Head of caudate nucleus (tissue), 42 donors: ENCODE measurements at regions not wholly inside any gene's neighbourhood (a gene's known extent, or its start where the extent isn't known, plus 50 kb on each side); places are given as distances from the start of the nearest gene placed in this dataset.

ENCODE experiments used
- DNase-seq, 42 donors: peaks; one replicate each; pipeline versions ENCODE4 v3.0.0 to v3.0.0-alpha.2; 2020 to 2021; ENCODE audit warnings: mixed read lengths in 7 of 42
- intact Hi-C: fragments of 100-400 bp; cut with DNase I; formaldehyde crosslinking; loops from one replicate; pipeline ENCODE4 v1.15.0; 2022

- intact Hi-C loops: no loop called here
- no peak for DNase-seq
Measured at GRCh38 chr10:8216893-8217292, 162.4 kb downstream of the GATA3 start.

DNA sequence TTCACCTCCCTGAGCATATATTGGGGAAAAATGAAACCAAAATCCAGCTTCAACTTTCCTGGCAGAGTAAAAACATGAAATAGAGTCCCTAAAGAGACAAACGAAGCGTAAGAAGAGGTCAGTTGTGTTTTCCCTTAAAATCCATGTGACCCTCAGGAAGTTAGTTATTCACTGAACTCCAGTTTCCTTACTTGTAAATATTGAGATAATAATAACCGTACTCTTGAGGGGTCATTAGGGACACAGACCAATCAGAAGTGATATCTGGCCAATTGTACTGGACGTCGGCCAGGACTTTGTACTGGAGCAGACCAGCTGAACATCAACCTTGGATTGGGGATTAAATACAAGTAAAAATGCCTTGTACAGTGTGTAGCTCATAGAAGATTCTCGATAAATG, 167.0 kb downstream of the GATA3 start:
- no peak for DNase-seq
- intact Hi-C loops: no loop called here

GRCh38 chr10:8224591-8224990, 170.1 kb downstream of the GATA3 start:
- no peak for DNase-seq
- intact Hi-C loops: no loop called here

DNA sequence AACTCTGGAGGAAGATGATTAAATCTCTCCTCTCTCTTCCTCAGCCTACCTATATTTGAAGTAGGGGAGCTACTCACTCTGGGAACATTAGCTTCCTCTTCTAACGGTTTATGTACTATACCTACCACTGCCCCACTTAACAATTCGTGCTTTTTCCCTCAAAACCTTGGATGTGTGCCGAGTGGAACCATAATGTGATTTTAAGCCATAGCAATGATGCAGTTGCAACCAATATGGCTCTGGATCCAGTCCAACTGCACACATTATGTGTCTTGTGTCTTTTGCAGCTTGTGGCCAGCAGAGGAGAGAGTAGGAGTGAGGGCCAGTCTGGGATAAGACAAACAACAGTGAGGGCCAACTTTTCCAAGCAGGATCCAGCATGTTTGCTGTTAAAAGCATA, 170.7 kb downstream of the GATA3 start:
- intact Hi-C loops: no loop called here
- DNase-seq: no peak

GRCh38 chr10:8227246-8227645, 172.8 kb downstream of the GATA3 start:
- intact Hi-C loops: no loop called here
- no peak for DNase-seq

GRCh38 chr10:8229153-8229552, 174.7 kb downstream of the GATA3 start:
- no peak for DNase-seq
- intact Hi-C loops: no loop called here

GRCh38 chr10:8230902-8231301, 176.4 kb downstream of the GATA3 start:
- intact Hi-C loops: no loop called here
- DNase-seq: no peak

DNA sequence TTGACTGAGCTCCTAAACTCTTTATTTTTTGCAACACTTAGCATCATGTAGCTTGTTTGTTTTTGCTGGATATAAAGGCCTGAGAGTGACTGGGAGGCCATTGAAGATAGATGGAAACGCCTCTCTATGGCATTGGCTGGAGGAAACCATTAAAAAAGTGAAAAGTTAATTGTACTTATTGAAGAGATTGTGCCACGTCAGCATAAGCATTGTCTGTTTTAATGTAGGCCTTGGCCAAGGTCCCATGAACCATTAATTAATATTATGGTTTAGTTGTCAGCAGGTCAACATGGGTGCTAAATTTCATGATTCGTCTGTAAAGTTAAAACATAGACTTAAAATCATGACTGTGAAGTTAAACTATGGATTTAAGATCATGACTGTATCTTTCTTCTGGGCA, 178.6 kb downstream of the GATA3 start:
- DNase-seq: no peak
- intact Hi-C loops: no loop called here

DNA sequence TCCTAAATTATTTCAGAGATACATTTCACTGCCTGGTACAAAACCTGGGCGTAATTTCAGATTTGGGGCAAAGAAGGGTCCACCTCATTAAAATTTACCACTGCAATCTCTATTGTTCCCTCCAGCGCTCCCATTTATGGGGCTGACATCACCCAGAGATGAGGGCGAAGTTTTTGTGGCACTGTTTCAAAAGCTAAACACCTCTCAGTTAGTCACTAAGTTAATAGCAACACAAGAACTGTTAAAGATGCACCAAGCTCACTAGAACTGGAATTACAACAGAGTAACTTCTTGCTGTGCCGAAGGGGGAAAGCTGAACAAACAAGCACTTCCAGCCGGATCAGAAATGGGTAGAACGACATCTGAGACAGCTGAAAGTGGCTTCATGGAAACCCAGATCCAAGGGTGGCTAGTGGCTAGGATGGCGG, 179.4 kb downstream of the GATA3 start:
- intact Hi-C loops: no loop called here
- no peak for DNase-seq

- intact Hi-C loops: no loop called here
- DNase-seq: no peak
Measured at GRCh38 chr10:8235253-8236027, 181.0 kb downstream of the GATA3 start.

GRCh38 chr10:8238986-8239385, 184.5 kb downstream of the GATA3 start:
- intact Hi-C loops: no loop called here
- DNase-seq: no peak

DNA sequence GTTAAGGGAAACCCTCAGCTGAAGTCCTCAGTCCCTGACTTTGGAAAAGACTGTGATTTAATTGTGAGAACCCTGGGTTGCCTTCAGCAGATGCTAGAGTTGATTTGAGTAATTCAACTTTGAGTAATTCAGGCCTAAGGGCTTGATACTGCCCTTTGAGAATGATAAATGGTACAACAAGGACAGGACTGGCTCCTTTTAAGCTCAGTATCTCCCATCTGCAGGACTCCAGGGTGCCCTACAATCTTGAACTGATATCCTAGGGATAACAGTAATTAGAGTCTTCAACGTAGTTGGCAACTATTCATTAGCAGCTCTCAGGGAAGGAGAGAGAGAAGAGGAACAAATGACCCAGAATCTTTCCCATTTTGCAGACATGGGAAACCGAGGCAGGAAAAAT, 186.4 kb downstream of the GATA3 start:
- intact Hi-C loops: no loop called here

GRCh38 chr10:8242295-8242872, 187.9 kb downstream of the GATA3 start:
- DNase-seq: no peak
- intact Hi-C loops: no loop called here

More for the DNA sequence above, 186.4 kb downstream of the GATA3 start:
- no peak for DNase-seq

- intact Hi-C loops: no loop called here
- DNase-seq: no peak
Measured at GRCh38 chr10:8245131-8245813, 190.8 kb downstream of the GATA3 start.

DNA sequence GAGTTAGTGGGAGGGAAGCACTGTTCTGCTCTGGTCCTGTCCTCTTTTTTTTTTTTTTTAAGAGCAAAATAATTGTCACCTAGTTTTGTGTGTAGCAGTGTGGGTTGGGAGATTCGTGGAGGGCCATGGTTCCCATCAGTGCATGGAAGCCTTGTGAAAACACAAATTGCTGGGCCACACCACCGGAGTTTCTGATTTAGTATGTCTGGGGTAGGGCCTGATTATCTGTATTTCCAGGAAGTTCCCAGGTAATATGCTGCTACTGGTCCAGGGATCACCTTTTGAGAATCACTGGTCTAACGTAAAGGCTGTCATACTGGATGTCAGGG, 191.3 kb downstream of the GATA3 start:
- intact Hi-C loops: no loop called here
- no peak for DNase-seq

- intact Hi-C loops: no loop called here
- DNase-seq: no peak
Measured at GRCh38 chr10:8246548-8246947, 192.1 kb downstream of the GATA3 start.

- DNase-seq: no peak
Measured at GRCh38 chr10:8247191-8247590, 192.7 kb downstream of the GATA3 start.

GRCh38 chr10:8248868-8249267, 194.4 kb downstream of the GATA3 start:
- DNase-seq: no peak
- intact Hi-C loops: no loop called here

More at GRCh38 chr10:8247191-8247590, 192.7 kb downstream of the GATA3 start:
- intact Hi-C loops: no loop called here

DNA sequence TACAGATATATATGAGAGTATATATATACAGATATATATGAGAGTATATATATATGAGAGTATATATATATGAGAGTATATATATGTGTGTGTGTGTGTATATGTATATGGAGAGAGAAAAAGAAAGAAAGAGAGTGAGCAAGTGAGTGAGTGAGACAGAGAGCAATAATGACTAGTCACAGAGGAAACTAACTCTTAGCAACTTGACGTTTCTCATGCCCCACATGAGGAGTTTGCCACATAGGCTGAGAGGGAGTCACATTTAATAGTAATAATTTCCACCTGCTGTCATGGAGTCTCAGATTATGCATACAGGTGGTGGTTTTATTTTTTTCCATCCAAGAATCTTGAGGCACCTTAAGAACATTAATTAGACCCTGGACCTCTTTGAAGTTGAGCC, 199.9 kb downstream of the GATA3 start:
- intact Hi-C loops: no loop called here
- DNase-seq: no peak

- DNase-seq: no peak
- intact Hi-C loops: no loop called here
Measured at GRCh38 chr10:8255301-8255700, 200.8 kb downstream of the GATA3 start.

DNA sequence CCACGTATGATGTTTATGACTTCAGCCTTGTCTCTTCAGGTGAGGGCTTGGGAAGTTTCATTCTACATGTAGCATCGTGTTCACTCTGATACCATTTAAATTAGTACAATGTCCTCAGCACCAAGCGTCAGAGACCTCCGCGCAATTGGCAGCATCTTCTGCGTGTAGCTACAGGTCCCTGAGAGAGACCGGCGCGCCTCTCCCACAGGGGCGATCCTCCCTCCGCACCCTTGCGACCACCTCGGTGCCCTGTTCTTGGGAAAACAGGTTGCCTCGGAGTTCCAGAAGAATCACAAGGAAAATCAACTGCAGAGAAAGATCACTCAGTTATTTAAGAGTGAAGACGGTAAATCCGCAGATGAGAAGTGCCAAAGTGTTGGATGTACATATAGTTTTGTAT, 206.2 kb downstream of the GATA3 start:
- intact Hi-C loops: no loop called here
- DNase-seq: no peak
